ELR (cell line): ENCODE measurements at regions not wholly inside any gene's neighbourhood (a gene's known extent, or its start where the extent isn't known, plus 50 kb on each side); places are given as distances from the start of the nearest gene placed in this dataset.
"Not testable (repeated sequence)": the region's sequence is repeated elsewhere in the genome, so short reads cannot be mapped to it uniquely, and the experiment has no call there.

ENCODE experiments used
- DNase-seq: peaks from one replicate; pipeline ENCODE4 v3.0.0-alpha.2; 2015; ENCODE audit warnings: low read depth

GRCh38 chr7:152905949-152906348, 146.4 kb downstream of the ACTR3B start:
- no peak for DNase-seq

GRCh38 chr7:152907042-152907761, 147.7 kb downstream of the ACTR3B start:
- no peak for DNase-seq

GRCh38 chr7:152909280-152909679, 149.7 kb downstream of the ACTR3B start:
- DNase-seq = no peak

- DNase-seq = no peak
Observed at GRCh38 chr7:152909683-152910544, 150.4 kb downstream of the ACTR3B start.

- no peak for DNase-seq
Observed at GRCh38 chr7:152910545-152911225, 151.1 kb downstream of the ACTR3B start.

GRCh38 chr7:152911226-152911560, 151.6 kb downstream of the ACTR3B start:
- DNase-seq = no peak

GRCh38 chr7:152911922-152912321, 152.4 kb downstream of the ACTR3B start:
- DNase-seq = no peak

GRCh38 chr7:152912511-152912910, 153.0 kb downstream of the ACTR3B start:
- no peak for DNase-seq

- DNase-seq = no peak
Observed at GRCh38 chr7:152913492-152913891, 153.9 kb downstream of the ACTR3B start.

GRCh38 chr7:152914014-152914844, 154.7 kb downstream of the ACTR3B start:
- DNase-seq = no peak

- DNase-seq = not testable (repeated sequence)
Observed at GRCh38 chr7:152914845-152915102, 155.2 kb downstream of the ACTR3B start.

- no peak for DNase-seq
Observed at GRCh38 chr7:152922318-152923081, 162.9 kb downstream of the ACTR3B start.

GRCh38 chr7:152923711-152924110, 164.2 kb downstream of the ACTR3B start:
- DNase-seq = no peak

GRCh38 chr7:152924238-152924637, 164.7 kb downstream of the ACTR3B start:
- no peak for DNase-seq

GRCh38 chr7:152924826-152925411, 165.4 kb downstream of the ACTR3B start:
- DNase-seq = no peak

- DNase-seq = no peak
Observed at GRCh38 chr7:152925412-152926147, 166.0 kb downstream of the ACTR3B start.

- DNase-seq = no peak
Observed at GRCh38 chr7:152931633-152932032, 172.1 kb downstream of the ACTR3B start.

- no peak for DNase-seq
Observed at GRCh38 chr7:152937282-152937681, 177.7 kb downstream of the ACTR3B start.

GRCh38 chr7:152946616-152947015, 187.1 kb downstream of the ACTR3B start:
- not testable (repeated sequence) for DNase-seq

- DNase-seq = no peak
Observed at GRCh38 chr7:152947686-152948085, 188.1 kb downstream of the ACTR3B start.
